NCI-H2029 treated with DMSO at 0.1 percent for 48 hours (cell line): ENCODE measurements at regions not wholly inside any gene's neighbourhood (a gene's known extent, or its start where the extent isn't known, plus 50 kb on each side); places are given as distances from the start of the nearest gene placed in this dataset.
"Not testable (repeated sequence)": the region's sequence is repeated elsewhere in the genome, so short reads cannot be mapped to it uniquely, and the experiment has no call there.

ENCODE experiments used
- DNase-seq: peaks from one replicate; lab custom pipeline; 2025; lab: John Stamatoyannopoulos, UW

GRCh38 chr20:12821249-12821648 lies 187.5 kb upstream of the SPTLC3 start:
- no peak for DNase-seq

DNA sequence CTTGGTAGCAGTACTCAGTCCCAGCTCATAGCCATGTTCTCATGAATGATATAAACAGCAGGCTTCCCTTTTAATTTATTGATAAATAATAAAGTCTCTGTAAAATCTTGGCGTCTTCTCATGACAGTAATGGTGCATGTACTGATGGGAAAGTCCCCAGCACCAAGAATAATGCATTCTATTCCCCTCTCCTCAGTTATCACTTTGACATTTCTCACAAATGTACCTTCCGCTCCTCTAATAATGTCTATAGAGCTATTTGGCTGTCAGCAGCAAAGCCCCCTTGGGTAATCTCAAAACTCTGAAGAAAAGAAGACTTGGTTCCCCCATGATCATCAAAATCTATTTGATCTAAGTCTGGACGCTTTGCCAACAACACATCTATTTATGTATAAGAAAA lies 185.0 kb upstream of the SPTLC3 start:
- DNase-seq: no peak

GRCh38 chr20:12824328-12825225 lies 184.2 kb upstream of the SPTLC3 start:
- DNase-seq: no peak

- no peak for DNase-seq
Observed at GRCh38 chr20:12825226-12825595, 183.6 kb upstream of the SPTLC3 start.

- no peak for DNase-seq
Observed at GRCh38 chr20:12827816-12828385, 180.9 kb upstream of the SPTLC3 start.

DNA sequence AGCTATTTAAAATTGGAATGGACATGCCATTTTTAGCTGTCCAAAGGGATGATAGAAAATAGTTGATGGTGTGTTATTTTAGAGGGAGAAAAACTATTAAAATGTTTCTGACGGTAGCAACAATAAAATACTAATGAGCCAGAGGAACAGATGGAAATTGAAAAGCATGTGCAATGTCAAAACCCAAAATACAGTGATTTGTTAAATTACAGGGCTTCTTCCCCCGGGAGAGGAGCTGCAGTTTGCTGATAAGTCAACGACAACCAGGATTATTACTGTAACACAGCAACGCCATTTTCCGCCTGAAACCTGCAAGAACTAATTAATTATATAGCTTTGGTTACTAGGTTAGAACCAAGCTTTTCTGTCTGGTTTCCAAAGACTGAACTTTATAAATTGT lies 179.6 kb upstream of the SPTLC3 start:
- no peak for DNase-seq

DNA sequence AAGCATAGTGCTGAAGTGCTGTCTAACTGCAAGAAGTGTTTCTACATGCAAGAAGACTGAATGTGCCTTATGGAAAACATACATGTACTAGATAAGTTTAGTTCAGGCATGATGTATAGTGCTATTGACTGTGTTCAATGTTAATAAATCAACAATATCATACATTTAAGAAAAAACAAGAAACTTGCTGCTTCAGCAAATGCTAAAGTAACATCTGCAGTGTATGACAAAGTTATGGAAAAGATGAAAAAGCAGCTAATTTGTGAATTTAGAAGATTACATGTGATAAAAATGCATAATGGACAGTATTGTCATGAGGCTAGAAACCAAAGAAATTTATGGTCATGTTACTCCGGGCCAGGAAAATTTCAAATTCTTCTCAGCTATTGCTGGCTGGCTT lies 174.9 kb upstream of the SPTLC3 start:
- no peak for DNase-seq

GRCh38 chr20:12835999-12836398 lies 172.8 kb upstream of the SPTLC3 start:
- no peak for DNase-seq

GRCh38 chr20:12837646-12838045 lies 171.1 kb upstream of the SPTLC3 start:
- no peak for DNase-seq

DNA sequence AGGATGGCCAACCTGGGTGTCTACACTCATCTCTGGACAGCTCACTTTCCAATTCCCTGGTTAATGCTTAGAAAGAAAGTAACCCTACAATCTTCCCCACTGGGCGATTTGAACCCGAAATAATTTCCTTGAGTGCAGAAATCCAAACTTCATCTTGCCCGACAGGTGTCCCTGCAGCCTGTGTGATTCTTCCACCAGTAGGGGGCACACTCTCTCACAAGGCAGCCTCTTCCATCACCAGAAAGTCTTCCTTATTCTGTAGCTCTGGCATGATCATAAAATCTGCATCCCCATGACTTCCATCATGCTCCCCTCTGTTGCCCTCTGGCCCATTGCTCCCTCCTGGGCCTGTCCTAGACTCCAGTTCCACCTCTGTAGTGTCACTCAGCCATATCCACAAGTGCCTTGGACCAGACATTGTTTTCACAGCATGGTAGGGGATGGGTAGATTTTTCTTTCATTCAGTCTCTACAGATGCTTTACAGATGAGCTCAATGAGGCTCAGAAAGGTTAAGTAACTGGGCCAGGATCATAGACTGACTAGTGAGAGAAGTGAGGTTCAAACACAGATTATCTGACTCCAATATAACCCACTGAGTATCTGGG lies 170.4 kb upstream of the SPTLC3 start:
- DNase-seq: no peak

- no peak for DNase-seq
Observed at GRCh38 chr20:12847872-12848271, 160.9 kb upstream of the SPTLC3 start.

- no peak for DNase-seq
Observed at GRCh38 chr20:12849225-12849910, 159.4 kb upstream of the SPTLC3 start.

DNA sequence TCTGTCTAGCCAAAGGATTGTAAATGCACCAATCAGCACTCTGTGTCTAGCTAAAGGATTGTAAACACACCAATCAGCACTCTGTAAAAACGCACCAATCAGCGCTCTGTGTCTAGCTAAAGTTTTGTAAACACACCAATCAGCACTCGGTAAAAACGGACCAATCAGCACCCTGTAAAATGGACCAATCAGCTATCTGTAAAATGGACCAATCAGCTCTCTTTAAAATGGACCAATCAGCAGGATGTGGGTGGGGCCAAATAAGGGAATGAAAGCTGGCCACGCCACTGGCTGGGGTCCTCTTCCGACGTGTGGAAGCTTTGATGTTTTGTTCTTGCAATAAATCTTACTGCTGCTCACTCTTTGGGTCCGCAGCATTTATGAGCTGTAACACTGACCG lies 151.1 kb upstream of the SPTLC3 start:
- not testable (repeated sequence) for DNase-seq

DNA sequence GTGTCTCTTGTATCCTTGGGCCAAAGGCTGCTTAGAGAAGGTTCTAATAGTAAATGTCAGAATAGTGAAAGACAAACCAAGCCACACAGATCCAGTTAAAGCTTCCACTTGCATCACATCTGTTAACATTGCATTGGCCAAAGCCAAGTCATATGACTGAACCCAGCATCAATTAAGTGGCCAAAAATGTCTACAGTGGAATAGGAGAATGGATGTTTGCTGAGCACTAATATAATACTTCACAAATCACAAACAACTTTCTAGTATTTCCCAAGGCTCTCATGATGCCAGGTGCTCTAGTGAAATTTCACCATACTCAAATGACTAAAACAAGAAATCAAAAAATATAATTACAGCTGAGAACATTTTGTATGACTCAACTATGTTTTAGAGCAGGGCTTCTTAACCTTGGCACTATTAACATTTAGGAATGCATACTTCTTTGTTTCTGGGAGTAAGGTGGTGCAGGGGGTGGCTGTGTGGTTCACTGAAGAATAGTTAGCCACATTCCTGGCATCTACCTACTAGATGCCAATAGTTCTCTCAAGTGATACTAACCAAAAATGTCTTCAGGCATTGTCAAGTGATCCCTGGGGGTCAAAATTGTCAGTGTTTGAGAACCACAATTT lies 148.0 kb upstream of the SPTLC3 start:
- peak; percentile 17 for DNase-seq

DNA sequence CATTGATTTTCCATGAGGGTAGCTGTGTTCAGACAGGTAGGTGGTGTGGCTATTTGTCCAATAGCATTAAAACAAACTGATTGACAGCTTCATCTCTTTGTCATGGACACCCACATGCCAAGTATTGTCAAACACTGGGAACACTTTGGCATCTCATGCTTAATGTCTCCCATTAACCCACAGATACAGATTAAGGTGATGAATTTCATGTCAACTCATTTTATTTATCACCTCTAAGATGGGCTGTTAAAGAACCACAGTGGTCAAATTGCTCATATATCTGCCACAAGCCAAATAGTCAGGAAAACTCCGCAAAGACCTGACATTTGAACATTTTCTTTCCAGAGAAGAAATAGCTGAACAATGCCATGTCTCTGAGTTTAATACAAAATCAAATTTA lies 139.1 kb upstream of the SPTLC3 start:
- no peak for DNase-seq

DNA sequence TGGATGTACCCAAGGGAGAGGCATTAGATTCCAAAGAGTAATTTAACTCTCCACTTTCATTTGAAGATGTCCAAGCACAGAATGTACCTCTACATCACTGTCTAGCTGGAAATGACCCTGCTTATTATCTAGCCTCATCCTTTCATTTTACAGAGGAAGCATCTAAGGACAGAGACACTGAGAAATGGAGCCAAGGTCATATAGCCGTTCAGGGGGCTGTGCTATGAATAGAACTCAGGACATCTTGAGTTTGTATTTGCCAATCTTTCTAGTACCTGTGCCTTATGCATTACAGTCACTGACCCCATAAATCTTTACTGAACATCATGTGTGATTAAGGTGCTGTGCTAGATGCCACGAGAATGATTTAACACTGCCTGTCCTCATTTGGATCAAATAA lies 138.2 kb upstream of the SPTLC3 start:
- DNase-seq: no peak

- DNase-seq: no peak
Observed at GRCh38 chr20:12874933-12875332, 133.8 kb upstream of the SPTLC3 start.

- DNase-seq: no peak
Observed at GRCh38 chr20:12875510-12875909, 133.3 kb upstream of the SPTLC3 start.

GRCh38 chr20:12882832-12883506 lies 125.8 kb upstream of the SPTLC3 start:
- DNase-seq: no peak

DNA sequence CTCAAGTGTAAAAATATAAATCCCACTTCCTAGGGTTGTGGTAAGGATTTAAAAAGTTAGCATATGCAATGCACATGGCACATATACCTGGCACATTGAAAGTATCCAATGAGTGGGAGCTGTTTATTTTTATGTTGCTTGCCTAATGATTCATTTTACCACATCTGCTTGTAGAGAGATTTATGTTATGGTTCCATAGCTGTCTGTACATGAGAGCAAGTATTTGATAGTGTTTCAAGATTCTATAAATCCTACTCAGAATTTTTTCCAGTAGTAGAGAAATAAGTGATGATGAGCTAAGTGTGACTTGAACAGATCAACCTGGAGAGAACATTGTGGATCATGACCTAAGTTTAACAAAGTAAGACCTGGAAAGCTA lies 125.3 kb upstream of the SPTLC3 start:
- no peak for DNase-seq

- no peak for DNase-seq
Observed at GRCh38 chr20:12886618-12887363, 122.0 kb upstream of the SPTLC3 start.
